ENCODE measurements at regions not wholly inside any gene's neighbourhood (a gene's known extent, or its start where the extent isn't known, plus 50 kb on each side); places are given as distances from the start of the nearest gene placed in this dataset.

DNA sequence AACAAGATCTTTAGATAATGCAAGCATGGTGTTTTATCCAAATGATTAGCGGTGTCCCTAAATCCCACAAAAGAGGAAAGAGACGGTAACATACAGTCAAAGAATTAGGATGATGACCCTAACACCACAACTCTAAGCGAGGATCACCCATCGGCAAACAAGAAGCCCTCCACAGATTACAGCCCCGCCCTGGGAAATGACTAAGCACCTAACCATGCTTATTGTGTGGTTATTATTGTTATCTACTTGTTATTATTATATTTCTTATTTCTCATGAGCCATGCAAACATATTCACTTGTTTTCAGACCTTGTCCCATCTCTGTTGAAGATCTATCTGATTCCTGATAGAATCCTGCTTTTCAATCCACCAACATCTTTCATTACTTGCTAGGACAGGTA, 651.3 kb downstream of the NYAP2 start:
- peaks cover 2% of the 10 kb centered on the region; the same call in 1 of the 2 replicates for H3K9me2 ChIP-seq (ENCODE audit: insufficient read depth)
- H3K27me3 ChIP-seq (ENCODE audit: insufficient read depth), result no peaks in the 10 kb centered on the region
- H3K79me2 ChIP-seq (replicated peaks; ENCODE audit: insufficient read depth), result no peaks in the 10 kb centered on the region
- ATAC-seq, result no peak
- H3K36me3 Mint-ChIP-seq (ENCODE audit: low read depth), result no peaks in the 10 kb centered on the region
- H3K9me3 Mint-ChIP-seq, result no peaks in the 10 kb centered on the region
- no peak overlapping the region for H3K4me3 Mint-ChIP-seq
- H3K27ac ChIP-seq (ENCODE audit: low read depth), result no peak overlapping the region
- H3K27ac Mint-ChIP-seq, result no peak overlapping the region
- no peak overlapping the region for H3K4me2 ChIP-seq
- no peak for TF ChIP-seq ZNF331 (CRISPR knock-in tag; IDR thresholded peaks at IDR 0.05; ENCODE audit: low read depth)
- TF ChIP-seq NANOG (IDR thresholded peaks at IDR 0.05; ENCODE audit: borderline replicate concordance), result no peak
- no peak for TF ChIP-seq EZH2 (IDR thresholded peaks at IDR 0.05; ENCODE audit: low read depth, unreplicated experiment)
- TF ChIP-seq, protein P1, sequence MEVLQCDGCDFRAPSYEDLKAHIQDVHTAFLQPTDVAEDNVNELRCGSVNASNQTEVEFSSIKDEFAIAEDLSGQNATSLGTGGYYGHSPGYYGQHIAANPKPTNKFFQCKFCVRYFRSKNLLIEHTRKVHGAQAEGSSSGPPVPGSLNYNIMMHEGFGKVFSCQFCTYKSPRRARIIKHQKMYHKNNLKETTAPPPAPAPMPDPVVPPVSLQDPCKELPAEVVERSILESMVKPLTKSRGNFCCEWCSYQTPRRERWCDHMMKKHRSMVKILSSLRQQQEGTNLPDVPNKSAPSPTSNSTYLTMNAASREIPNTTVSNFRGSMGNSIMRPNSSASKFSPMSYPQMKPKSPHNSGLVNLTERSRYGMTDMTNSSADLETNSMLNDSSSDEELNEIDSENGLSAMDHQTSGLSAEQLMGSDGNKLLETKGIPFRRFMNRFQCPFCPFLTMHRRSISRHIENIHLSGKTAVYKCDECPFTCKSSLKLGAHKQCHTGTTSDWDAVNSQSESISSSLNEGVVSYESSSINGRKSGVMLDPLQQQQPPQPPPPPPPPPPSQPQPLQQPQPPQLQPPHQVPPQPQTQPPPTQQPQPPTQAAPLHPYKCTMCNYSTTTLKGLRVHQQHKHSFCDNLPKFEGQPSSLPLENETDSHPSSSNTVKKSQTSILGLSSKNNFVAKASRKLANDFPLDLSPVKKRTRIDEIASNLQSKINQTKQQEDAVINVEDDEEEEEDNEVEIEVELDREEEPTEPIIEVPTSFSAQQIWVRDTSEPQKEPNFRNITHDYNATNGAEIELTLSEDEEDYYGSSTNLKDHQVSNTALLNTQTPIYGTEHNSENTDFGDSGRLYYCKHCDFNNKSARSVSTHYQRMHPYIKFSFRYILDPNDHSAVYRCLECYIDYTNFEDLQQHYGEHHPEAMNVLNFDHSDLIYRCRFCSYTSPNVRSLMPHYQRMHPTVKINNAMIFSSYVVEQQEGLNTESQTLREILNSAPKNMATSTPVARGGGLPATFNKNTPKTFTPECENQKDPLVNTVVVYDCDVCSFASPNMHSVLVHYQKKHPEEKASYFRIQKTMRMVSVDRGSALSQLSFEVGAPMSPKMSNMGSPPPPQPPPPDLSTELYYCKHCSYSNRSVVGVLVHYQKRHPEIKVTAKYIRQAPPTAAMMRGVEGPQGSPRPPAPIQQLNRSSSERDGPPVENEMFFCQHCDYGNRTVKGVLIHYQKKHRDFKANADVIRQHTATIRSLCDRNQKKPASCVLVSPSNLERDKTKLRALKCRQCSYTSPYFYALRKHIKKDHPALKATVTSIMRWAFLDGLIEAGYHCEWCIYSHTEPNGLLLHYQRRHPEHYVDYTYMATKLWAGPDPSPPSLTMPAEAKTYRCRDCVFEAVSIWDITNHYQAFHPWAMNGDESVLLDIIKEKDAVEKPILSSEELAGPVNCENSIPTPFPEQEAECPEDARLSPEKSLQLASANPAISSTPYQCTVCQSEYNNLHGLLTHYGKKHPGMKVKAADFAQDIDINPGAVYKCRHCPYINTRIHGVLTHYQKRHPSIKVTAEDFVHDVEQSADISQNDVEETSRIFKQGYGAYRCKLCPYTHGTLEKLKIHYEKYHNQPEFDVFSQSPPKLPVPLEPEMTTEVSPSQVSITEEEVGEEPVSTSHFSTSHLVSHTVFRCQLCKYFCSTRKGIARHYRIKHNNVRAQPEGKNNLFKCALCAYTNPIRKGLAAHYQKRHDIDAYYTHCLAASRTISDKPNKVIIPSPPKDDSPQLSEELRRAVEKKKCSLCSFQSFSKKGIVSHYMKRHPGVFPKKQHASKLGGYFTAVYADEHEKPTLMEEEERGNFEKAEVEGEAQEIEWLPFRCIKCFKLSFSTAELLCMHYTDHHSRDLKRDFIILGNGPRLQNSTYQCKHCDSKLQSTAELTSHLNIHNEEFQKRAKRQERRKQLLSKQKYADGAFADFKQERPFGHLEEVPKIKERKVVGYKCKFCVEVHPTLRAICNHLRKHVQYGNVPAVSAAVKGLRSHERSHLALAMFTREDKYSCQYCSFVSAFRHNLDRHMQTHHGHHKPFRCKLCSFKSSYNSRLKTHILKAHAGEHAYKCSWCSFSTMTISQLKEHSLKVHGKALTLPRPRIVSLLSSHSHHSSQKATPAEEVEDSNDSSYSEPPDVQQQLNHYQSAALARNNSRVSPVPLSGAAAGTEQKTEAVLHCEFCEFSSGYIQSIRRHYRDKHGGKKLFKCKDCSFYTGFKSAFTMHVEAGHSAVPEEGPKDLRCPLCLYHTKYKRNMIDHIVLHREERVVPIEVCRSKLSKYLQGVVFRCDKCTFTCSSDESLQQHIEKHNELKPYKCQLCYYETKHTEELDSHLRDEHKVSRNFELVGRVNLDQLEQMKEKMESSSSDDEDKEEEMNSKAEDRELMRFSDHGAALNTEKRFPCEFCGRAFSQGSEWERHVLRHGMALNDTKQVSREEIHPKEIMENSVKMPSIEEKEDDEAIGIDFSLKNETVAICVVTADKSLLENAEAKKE (CRISPR knock-in tag; IDR thresholded peaks at IDR 0.05), result no peak
- no peak for TF ChIP-seq POLR2AphosphoS5 (IDR thresholded peaks at IDR 0.05; ENCODE audit: low read depth)
- TF ChIP-seq CREB1 (CRISPR knock-in tag; IDR thresholded peaks at IDR 0.05; ENCODE audit: low read depth), result no peak
- TF ChIP-seq, protein P2, sequence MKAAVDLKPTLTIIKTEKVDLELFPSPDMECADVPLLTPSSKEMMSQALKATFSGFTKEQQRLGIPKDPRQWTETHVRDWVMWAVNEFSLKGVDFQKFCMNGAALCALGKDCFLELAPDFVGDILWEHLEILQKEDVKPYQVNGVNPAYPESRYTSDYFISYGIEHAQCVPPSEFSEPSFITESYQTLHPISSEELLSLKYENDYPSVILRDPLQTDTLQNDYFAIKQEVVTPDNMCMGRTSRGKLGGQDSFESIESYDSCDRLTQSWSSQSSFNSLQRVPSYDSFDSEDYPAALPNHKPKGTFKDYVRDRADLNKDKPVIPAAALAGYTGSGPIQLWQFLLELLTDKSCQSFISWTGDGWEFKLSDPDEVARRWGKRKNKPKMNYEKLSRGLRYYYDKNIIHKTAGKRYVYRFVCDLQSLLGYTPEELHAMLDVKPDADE (IDR thresholded peaks at IDR 0.05), result no peak
- no peak for TF ChIP-seq EZH2phosphoT487 (IDR thresholded peaks at IDR 0.05; ENCODE audit: unreplicated experiment)
- no peak for TF ChIP-seq STAT1 (IDR thresholded peaks at IDR 0.05; ENCODE audit: unreplicated experiment)
- TF ChIP-seq, protein P3, sequence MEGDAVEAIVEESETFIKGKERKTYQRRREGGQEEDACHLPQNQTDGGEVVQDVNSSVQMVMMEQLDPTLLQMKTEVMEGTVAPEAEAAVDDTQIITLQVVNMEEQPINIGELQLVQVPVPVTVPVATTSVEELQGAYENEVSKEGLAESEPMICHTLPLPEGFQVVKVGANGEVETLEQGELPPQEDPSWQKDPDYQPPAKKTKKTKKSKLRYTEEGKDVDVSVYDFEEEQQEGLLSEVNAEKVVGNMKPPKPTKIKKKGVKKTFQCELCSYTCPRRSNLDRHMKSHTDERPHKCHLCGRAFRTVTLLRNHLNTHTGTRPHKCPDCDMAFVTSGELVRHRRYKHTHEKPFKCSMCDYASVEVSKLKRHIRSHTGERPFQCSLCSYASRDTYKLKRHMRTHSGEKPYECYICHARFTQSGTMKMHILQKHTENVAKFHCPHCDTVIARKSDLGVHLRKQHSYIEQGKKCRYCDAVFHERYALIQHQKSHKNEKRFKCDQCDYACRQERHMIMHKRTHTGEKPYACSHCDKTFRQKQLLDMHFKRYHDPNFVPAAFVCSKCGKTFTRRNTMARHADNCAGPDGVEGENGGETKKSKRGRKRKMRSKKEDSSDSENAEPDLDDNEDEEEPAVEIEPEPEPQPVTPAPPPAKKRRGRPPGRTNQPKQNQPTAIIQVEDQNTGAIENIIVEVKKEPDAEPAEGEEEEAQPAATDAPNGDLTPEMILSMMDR (conservative IDR thresholded peaks at IDR 0.05; ENCODE audit: low read depth in 2 of 2), result no peak
- no peak for TF ChIP-seq JUNB (IDR thresholded peaks at IDR 0.05; ENCODE audit: unreplicated experiment)
- TF ChIP-seq, protein P4, sequence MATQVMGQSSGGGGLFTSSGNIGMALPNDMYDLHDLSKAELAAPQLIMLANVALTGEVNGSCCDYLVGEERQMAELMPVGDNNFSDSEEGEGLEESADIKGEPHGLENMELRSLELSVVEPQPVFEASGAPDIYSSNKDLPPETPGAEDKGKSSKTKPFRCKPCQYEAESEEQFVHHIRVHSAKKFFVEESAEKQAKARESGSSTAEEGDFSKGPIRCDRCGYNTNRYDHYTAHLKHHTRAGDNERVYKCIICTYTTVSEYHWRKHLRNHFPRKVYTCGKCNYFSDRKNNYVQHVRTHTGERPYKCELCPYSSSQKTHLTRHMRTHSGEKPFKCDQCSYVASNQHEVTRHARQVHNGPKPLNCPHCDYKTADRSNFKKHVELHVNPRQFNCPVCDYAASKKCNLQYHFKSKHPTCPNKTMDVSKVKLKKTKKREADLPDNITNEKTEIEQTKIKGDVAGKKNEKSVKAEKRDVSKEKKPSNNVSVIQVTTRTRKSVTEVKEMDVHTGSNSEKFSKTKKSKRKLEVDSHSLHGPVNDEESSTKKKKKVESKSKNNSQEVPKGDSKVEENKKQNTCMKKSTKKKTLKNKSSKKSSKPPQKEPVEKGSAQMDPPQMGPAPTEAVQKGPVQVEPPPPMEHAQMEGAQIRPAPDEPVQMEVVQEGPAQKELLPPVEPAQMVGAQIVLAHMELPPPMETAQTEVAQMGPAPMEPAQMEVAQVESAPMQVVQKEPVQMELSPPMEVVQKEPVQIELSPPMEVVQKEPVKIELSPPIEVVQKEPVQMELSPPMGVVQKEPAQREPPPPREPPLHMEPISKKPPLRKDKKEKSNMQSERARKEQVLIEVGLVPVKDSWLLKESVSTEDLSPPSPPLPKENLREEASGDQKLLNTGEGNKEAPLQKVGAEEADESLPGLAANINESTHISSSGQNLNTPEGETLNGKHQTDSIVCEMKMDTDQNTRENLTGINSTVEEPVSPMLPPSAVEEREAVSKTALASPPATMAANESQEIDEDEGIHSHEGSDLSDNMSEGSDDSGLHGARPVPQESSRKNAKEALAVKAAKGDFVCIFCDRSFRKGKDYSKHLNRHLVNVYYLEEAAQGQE (IDR thresholded peaks at IDR 0.05; ENCODE audit: unreplicated experiment), result no peak
- no peak for TF ChIP-seq ZNF114 (CRISPR knock-in tag; IDR thresholded peaks at IDR 0.05)
- no peaks in the 10 kb centered on the region for H3F3A ChIP-seq (replicated peaks; ENCODE audit: low read depth)
- peaks cover 6% of the 10 kb centered on the region; the same call in 2 of the 3 replicates for H3K4me1 Mint-ChIP-seq
- H2AFZ ChIP-seq, result no peak overlapping the region
- no peaks in the 10 kb centered on the region for H4K20me1 ChIP-seq (replicated peaks; ENCODE audit: insufficient read depth)
- no peak overlapping the region for H3K4me3 ChIP-seq
- H3K27me3 Mint-ChIP-seq (ENCODE audit: insufficient read depth, low read depth, poor library complexity), result no peaks in the 10 kb centered on the region
- DNase-seq (ENCODE audit: low spot score), result no peak
- H3K36me3 ChIP-seq (ENCODE audit: insufficient read depth), result no peaks in the 10 kb centered on the region
- no peaks in the 10 kb centered on the region for H3K4me1 ChIP-seq (ENCODE audit: insufficient read depth)
